Pancreas (tissue), 10 donors: ENCODE measurements at regions not wholly inside any gene's neighbourhood (a gene's known extent, or its start where the extent isn't known, plus 50 kb on each side); places are given as distances from the start of the nearest gene placed in this dataset.
"Not testable (repeated sequence)": the region's sequence is repeated elsewhere in the genome, so short reads cannot be mapped to it uniquely, and the experiment has no call there.

Experiments used
- ATAC-seq, 4 donors: fragments of 200-7000 bp; cut with Tn5 transposase; one replicate each; pipeline versions ENCODE4 v1.8.0 to v1.9.1; 2020; ENCODE audit warnings: mild to moderate bottlenecking in 4 of 4, moderate library complexity in 4 of 4
- DNase-seq, 6 donors: peaks; one replicate each; pipeline ENCODE4 v3.0.0-alpha.2; 2020
- FAIRE-seq: peaks from 2 replicates; lab custom pipeline; 2012; peaks lifted over from hg19 to GRCh38; lab: Jason Lieb, UNC
- H3K27ac ChIP-seq, 4 donors: fragments of 200-600 bp; sonication (generic); 1 replicate in 3 of 4; 2 replicates in 1 of 4; pipeline versions ENCODE4 v1.5.0 to v1.8.0; 2020
- H3K27me3 ChIP-seq, 4 donors: fragments of 200-600 bp; one replicate each; pipeline ENCODE4 v1.8.0; 2021
- H3K36me3 ChIP-seq, 3 donors: fragments of 200-600 bp; sonication (generic) in 1 of 3; one replicate each; pipeline versions ENCODE4 v1.5.0 to v1.8.0; 2020 to 2021
- H3K4me1 ChIP-seq, 3 donors: fragments of 200-600 bp; one replicate each; pipeline ENCODE4 v1.8.0; 2021
- H3K4me3 ChIP-seq, 4 donors: fragments of 200-600 bp; sonication (generic) in 2 of 4; one replicate each; pipeline versions ENCODE4 v1.5.0 to v1.8.0; 2020 to 2021
- H3K9me3 ChIP-seq, 4 donors: fragments of 200-600 bp; one replicate each; pipeline ENCODE4 v1.8.0; 2021
- WGBS, 2 donors: extraction: QIAGEN DNeasy Blood & Tissue Kit; methylation state at CpG; one replicate each; pipeline ENCODE4 v1.1.7; 2013; 5-methylcytosine and 5-hydroxymethylcytosine counted together
- intact Hi-C, 3 donors: fragments of 100-400 bp; cut with DNase I; formaldehyde crosslinking; loops; one replicate each; pipeline versions ENCODE4 v1.11.1 to v1.14.2; 2022
- TF ChIP-seq, protein P1 (sequence below), 4 donors: fragments of 200-600 bp; sonication (generic) in 3 of 4; IDR thresholded peaks; one replicate each; pipeline versions ENCODE4 v1.5.0 to v1.8.0; 2021; ENCODE audit warnings: antibody characterized with exemption in 4 of 4
- donor health status: healthy with polysubstance abuse.
- donor health status: DM: no; HTN: no; CAD: no; lungs with moderate emphysema.
- donor health status: DM: no; HTN: no; CAD: no.
- donor health status: control.
- donor health status: control.
- donor health status: Bipolar disorder and iron deficiency.
- donor health status: DM: yes; HTN: yes; CAD: no.
- donor health status: DM: no; HTN: no; CAD: no.
- donor health status: DM: no; HTN: no; CAD: no.
- donor health status: DM: yes; HTN: yes; CAD: no.

DNA sequence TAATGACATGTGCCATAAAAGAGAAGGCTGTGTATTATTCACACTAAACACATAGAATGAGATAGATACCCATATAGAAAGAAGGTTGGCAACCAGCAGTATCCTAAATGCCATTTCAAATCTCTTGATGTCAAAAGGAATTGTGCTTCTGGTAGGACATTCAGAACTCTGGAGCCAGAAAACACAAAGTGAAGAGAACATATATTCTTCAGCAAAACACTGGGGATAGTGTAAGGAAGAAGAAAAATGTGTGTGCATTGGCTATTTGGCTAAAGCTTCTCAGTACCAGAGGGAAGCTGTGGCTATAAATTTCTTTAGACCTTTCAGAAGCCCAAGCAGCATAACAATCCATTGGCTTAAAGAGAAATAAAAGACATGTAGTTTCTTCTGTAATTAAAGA is 551.6 kb upstream of the C9orf72 start:
- TF ChIP-seq, protein P1, sequence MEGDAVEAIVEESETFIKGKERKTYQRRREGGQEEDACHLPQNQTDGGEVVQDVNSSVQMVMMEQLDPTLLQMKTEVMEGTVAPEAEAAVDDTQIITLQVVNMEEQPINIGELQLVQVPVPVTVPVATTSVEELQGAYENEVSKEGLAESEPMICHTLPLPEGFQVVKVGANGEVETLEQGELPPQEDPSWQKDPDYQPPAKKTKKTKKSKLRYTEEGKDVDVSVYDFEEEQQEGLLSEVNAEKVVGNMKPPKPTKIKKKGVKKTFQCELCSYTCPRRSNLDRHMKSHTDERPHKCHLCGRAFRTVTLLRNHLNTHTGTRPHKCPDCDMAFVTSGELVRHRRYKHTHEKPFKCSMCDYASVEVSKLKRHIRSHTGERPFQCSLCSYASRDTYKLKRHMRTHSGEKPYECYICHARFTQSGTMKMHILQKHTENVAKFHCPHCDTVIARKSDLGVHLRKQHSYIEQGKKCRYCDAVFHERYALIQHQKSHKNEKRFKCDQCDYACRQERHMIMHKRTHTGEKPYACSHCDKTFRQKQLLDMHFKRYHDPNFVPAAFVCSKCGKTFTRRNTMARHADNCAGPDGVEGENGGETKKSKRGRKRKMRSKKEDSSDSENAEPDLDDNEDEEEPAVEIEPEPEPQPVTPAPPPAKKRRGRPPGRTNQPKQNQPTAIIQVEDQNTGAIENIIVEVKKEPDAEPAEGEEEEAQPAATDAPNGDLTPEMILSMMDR (IDR thresholded peaks at IDR 0.05): no peak
- no peak overlapping the region for H3K4me3 ChIP-seq
- DNase-seq: no peak
- ATAC-seq: no peak
- no peak for FAIRE-seq
- H3K9me3 ChIP-seq: no peaks in the 10 kb centered on the region
- no peaks in the 10 kb centered on the region for H3K4me1 ChIP-seq
- no peaks in the 10 kb centered on the region for H3K36me3 ChIP-seq
- no peak overlapping the region for H3K27ac ChIP-seq
- H3K27me3 ChIP-seq: no peaks in the 10 kb centered on the region
- intact Hi-C loops: no loop called here

DNA sequence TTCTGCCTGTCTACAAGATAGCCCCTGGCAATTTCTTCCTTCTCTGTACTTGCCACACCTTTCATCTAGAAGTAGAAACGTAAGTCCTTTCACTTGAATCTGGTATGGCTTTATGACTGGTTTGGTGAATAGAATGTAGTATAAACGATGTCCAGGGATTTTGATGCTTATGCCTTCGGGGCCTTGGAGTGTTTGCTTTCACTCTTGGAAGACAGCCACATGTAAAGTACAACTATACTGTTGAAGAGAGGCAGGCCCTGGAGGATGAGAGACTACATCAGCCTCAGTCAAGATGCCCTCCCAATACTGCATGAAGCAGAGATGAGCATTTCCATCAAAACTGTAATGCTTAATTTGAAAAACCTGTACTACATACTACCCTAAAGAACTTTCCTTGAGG is 553.8 kb upstream of the C9orf72 start:
- Histone ChIP-seq H3K36me3 (no peaks in the 10 kb centered on the region), H3K4me1 (no peaks in the 10 kb centered on the region), H3K27me3 (no peaks in the 10 kb centered on the region), H3K27ac (no peak overlapping the region), H3K9me3 (no peaks in the 10 kb centered on the region), H3K4me3 (no peak overlapping the region)
- no peak for FAIRE-seq
- no peak for DNase-seq
- intact Hi-C loops: no loop called here
- 35 to 47% methylated on average over 3 of the region's 3 CpGs for WGBS, 2 donors
- TF ChIP-seq, protein P1 (IDR thresholded peaks at IDR 0.05): no peak
- no peak for ATAC-seq

DNA sequence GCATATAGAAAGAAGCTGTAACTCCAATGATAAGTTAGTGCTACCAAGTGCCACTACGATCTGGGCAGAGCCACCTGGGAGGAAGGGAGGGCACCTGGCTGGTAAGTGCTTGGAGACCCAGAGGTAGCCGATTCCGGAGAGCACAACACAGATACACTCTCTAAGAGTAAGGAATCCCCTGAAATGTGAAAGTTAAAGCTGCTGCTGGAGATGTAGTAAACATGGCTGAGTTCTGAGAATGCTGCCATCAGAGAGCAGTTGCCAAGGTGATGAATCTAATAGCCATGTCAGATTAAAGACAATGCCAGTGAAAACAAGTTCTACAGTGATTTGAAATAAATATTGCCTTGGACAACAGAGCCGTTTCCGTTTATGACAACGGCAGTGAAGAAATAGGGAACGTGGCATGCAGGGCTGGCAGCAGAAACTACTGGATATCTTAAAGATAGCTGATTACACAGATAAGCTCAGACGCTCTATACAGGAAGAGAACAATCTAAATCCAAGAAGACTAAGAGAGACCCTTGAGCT is 561.2 kb upstream of the C9orf72 start:
- Histone ChIP-seq H3K4me1 (no peaks in the 10 kb centered on the region), H3K27me3 (no peaks in the 10 kb centered on the region), H3K36me3 (no peaks in the 10 kb centered on the region), H3K9me3 (no peaks in the 10 kb centered on the region), H3K27ac (no peak overlapping the region), H3K4me3 (no peak overlapping the region)
- intact Hi-C loops: no loop called here
- DNase-seq (no peak), FAIRE-seq (no peak), ATAC-seq (no peak)
- TF ChIP-seq, protein P1 (IDR thresholded peaks at IDR 0.05): no peak
- WGBS, 2 donors: 37 to 45% methylated on average over 8 of the region's 8 CpGs

DNA sequence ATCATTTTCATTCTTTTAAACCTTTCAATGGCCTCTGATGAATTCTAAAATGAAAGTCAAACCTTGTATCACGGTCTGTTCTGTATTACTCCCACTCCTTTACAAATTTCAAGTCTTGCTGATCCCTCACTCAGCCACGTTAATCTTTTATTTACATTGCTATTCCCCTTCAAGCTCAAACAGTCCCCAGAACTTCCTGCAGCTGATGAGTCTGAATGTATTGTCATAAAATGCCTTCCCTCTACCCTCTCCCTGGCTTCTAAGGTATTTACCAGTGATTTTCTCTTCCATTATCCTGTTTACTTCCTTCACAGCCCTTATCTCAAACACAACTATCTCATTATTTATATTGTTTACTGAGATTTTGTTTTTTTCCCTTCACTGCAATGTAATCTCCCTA is 562.3 kb upstream of the C9orf72 start:
- WGBS, 2 donors: 21 to 26% methylated on average over 2 of the region's 2 CpGs
- TF ChIP-seq, protein P1 (IDR thresholded peaks at IDR 0.05): no peak
- no peaks in the 10 kb centered on the region for H3K27me3 ChIP-seq
- H3K27ac ChIP-seq: no peak overlapping the region
- H3K4me3 ChIP-seq: no peak overlapping the region
- H3K9me3 ChIP-seq: no peaks in the 10 kb centered on the region
- intact Hi-C loops: no loop called here
- DNase-seq: no peak
- H3K4me1 ChIP-seq: no peaks in the 10 kb centered on the region
- no peak for FAIRE-seq
- H3K36me3 ChIP-seq: no peaks in the 10 kb centered on the region
- ATAC-seq: no peak

DNA sequence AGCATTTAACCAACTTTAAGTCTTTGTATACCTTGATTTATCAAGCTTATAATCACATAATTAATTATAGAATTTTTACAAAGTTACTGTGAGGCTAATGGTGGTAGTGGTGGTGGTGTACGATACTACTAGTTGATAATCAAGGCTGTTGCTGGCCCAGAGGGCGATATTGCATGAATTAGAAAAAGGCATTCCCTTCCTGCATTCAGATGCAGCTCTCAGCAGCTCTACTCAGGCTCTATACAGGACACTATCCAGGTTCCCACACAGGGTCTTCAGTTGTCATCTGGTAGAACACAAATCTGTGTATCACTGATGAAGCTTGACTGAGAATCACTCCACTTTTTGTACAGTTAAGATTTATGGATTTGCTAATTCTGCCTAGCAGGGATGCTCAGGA is 562.8 kb upstream of the C9orf72 start:
- ATAC-seq (no peak), FAIRE-seq (no peak), DNase-seq (no peak)
- Histone ChIP-seq H3K27me3 (no peaks in the 10 kb centered on the region), H3K27ac (no peak overlapping the region), H3K4me3 (no peak overlapping the region), H3K9me3 (no peaks in the 10 kb centered on the region), H3K36me3 (no peaks in the 10 kb centered on the region), H3K4me1 (no peaks in the 10 kb centered on the region)
- intact Hi-C loops: no loop called here
- WGBS, 2 donors: 47 to 55% methylated on average over 2 of the region's 2 CpGs
- TF ChIP-seq, protein P1 (IDR thresholded peaks at IDR 0.05): no peak

DNA sequence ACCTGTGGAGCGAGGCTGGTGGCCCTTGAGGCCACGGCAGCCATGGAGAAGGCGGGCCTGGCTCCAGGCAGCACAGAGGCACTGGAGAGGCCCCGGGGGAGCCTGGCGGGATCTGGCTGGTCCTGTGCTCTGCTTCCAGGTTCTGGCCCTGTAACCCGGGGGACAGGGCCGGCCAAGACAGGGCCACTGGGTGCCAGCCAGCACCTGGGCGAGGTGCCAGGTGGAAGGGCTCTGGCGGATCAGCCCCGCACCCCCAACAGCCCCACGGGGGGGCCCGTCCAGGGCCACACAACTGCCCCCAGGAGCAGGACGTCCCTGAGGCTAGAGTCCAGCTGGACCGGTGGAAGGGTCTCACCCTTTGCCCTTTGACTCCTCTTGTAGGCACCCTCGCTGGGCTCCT is 574.1 kb upstream of the C9orf72 start:
- H3K36me3 ChIP-seq, FAIRE-seq, H3K4me1 ChIP-seq, H3K4me3 ChIP-seq, intact Hi-C loops, ATAC-seq, H3K27ac ChIP-seq, H3K27me3 ChIP-seq, H3K9me3 ChIP-seq: not testable (repeated sequence)
- DNase-seq: peak in 2 of 6 donors; percentile 39 to 69
- 83 to 90% methylated on average over 8 to 14 of the region's 15 CpGs for WGBS, 2 donors

DNA sequence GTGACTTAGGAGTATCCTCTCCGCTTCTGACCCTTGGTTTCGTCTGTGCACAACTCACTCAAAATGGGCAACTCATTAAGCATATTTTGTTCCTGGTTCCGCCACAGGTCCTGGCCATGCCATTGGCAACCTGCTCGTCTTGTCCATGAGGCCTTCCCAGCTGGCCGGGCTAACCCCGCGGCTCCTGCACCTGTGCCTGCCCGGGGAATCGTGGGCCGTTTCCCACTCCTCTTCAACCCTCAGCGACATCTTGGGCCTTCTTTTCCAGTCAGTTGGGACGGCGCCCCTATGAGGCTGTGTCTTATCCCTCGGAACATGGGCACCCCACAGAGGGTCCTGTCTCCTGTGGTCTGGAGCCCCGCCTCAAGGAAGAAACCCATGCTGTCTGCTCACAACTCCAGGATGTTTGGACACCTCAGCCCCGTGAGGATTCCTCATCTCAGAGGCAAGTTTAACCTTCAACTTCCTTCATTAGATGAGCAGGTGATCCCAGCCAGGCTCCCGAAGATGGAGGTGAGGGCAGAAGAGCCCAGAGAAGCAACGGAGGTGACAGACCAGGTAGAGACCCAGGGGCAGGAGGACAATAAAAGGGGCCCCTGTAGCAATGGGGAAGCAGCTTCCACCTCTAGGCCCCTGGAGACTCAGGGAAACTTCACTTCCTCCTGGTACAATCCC is 574.8 kb upstream of the C9orf72 start:
- H3K9me3 ChIP-seq, ATAC-seq, H3K4me3 ChIP-seq, H3K4me1 ChIP-seq, H3K27me3 ChIP-seq, H3K36me3 ChIP-seq, FAIRE-seq, intact Hi-C loops, H3K27ac ChIP-seq: not testable (repeated sequence)
- peak in 1 of 6 donors; percentile 32 for DNase-seq
- WGBS, 2 donors: 79 to 91% methylated on average over 18 of the region's 18 CpGs
